ENCODE measurements at regions not wholly inside any gene's neighbourhood (a gene's known extent, or its start where the extent isn't known, plus 50 kb on each side); places are given as distances from the start of the nearest gene placed in this dataset.

DNA sequence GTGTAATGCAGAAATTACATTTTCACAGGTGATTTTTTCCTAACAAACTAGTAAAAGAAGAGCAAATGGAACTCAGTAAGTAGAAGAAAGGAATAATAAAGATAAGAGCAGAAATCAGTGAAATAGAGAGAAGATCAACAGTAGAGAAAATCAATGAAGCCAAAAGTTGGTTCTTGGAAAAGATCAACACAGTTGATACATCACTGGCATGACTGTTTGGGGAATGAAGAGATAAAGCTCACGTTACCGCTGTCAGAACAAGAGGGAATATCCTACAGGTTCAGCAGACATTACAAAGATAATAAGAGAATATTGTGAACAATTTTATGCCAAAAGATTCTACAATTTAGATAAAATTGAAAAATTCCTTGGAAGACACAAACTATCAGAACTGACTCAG is 146.4 kb downstream of the ACTR3B start:
- no peak overlapping the region for H3K4me3 ChIP-seq (ENCODE audit: low read depth, low read length, poor library complexity, severe bottlenecking)
- no peaks in the 10 kb centered on the region for H3K9me2 ChIP-seq (ENCODE audit: insufficient read depth, low read length)
- H2AFZ ChIP-seq (ENCODE audit: low read length) = no peak overlapping the region
- no peaks in the 10 kb centered on the region for H3K36me3 ChIP-seq (ENCODE audit: insufficient read depth, low read length)
- TF ChIP-seq EZH2phosphoT487 (IDR thresholded peaks at IDR 0.05; ENCODE audit: borderline replicate concordance, low read depth, low read length) = no peak
- no peak for TF ChIP-seq CTCF (conservative IDR thresholded peaks at IDR 0.05; ENCODE audit: low read length)
- no peaks in the 10 kb centered on the region for H3K9me3 ChIP-seq (ENCODE audit: low read length)
- no peak overlapping the region for H3K4me2 ChIP-seq (ENCODE audit: low read length)
- no peak for DNase-seq (ENCODE audit: low spot score)
- H3K27ac ChIP-seq (ENCODE audit: low read depth, low read length, poor library complexity, severe bottlenecking) = no peak overlapping the region
- no peaks in the 10 kb centered on the region for H3K79me2 ChIP-seq (ENCODE audit: insufficient read depth, low read depth, low read length)
- no TSS peak for BruUV-seq (replicated peaks)
- ChIA-PET CTCF (ENCODE audit: unreplicated experiment) (no interaction called here), POLR2A (interaction anchor here (0.9 kb wide), 1 partner anchor 19 kb away, joined by 3 read pairs; no protein-coding TSS in a partner anchor)
- no peaks in the 10 kb centered on the region for H3K4me1 ChIP-seq (ENCODE audit: insufficient read depth, low read length, poor library complexity, severe bottlenecking)
- intact Hi-C loops (cut with micrococcal nuclease; ENCODE audit: unreplicated experiment) = no loop called here
- no peaks in the 10 kb centered on the region for H4K20me1 ChIP-seq (ENCODE audit: insufficient read depth, low read length)

DNA sequence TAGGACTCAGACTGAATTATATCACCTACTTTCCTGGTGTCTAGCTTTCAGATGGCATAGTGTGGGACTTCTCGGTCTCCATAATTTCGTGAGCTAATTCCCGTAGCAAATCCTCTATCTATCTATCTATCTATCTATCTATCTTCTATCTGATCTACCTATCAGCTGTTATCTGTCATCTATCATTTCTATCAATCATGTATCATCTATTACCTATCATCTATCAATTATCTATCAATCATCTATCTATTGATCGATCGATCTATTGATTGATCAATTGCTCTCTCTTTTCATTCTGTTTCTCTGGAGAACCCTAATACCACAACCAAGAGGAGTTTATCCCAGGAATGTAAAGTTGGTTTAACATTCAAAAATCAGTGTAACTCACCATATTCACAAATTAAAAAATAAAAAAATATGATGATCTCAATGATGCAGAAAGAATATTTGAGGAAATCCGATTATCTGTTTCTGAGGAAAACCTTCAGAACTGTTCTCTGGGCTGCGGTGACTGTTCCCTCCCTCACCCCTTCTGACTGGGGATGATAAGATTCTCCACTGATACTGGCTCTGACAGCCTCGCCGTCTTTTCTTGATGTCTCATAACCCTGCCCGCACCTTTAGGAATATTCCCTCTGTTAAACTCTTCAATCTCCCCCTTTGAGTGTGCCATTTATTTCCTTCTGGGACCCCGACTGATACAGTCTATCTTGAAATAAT is 147.7 kb downstream of the ACTR3B start:
- no peaks in the 10 kb centered on the region for H3K9me2 ChIP-seq (ENCODE audit: insufficient read depth, low read length)
- BruUV-seq (replicated peaks) = no TSS peak
- ChIA-PET POLR2A (no interaction called here), CTCF (ENCODE audit: unreplicated experiment) (no interaction called here)
- H3K9me3 ChIP-seq (ENCODE audit: low read length) = no peaks in the 10 kb centered on the region
- intact Hi-C loops (cut with micrococcal nuclease; ENCODE audit: unreplicated experiment) = no loop called here
- H2AFZ ChIP-seq (ENCODE audit: low read length) = no peak overlapping the region
- H3K36me3 ChIP-seq (ENCODE audit: insufficient read depth, low read length) = no peaks in the 10 kb centered on the region
- H3K4me1 ChIP-seq (ENCODE audit: insufficient read depth, low read length, poor library complexity, severe bottlenecking) = no peaks in the 10 kb centered on the region
- no peak overlapping the region for H3K4me3 ChIP-seq (ENCODE audit: low read depth, low read length, poor library complexity, severe bottlenecking)
- no peaks in the 10 kb centered on the region for H3K79me2 ChIP-seq (ENCODE audit: insufficient read depth, low read depth, low read length)
- no peak for TF ChIP-seq EZH2phosphoT487 (IDR thresholded peaks at IDR 0.05; ENCODE audit: borderline replicate concordance, low read depth, low read length)
- TF ChIP-seq CTCF (conservative IDR thresholded peaks at IDR 0.05; ENCODE audit: low read length) = no peak
- no peak for DNase-seq (ENCODE audit: low spot score)
- H4K20me1 ChIP-seq (ENCODE audit: insufficient read depth, low read length) = no peaks in the 10 kb centered on the region
- no peak overlapping the region for H3K27ac ChIP-seq (ENCODE audit: low read depth, low read length, poor library complexity, severe bottlenecking)
- no peak overlapping the region for H3K4me2 ChIP-seq (ENCODE audit: low read length)

DNA sequence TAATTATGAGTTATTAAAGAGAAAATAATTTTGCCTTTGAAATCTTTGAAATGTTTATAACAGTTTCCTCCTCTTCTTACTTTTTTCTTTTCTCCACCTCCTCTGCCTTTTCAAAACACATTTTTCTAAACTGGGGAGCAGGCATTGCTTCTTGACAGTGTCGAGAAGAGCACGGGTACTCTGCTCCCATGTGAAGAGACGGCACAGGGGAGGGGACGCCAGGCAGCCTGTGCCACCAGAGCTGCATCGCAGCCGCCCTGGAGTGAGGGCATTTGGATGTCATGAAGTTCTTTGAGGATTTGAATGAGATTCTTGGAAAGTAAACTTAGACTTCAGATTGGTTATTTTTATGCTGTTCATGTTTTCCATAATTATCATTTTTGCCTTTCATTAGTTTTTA is 149.7 kb downstream of the ACTR3B start:
- Histone ChIP-seq H3K9me2 (ENCODE audit: insufficient read depth, low read length) (no peaks in the 10 kb centered on the region), H3K4me1 (ENCODE audit: insufficient read depth, low read length, poor library complexity, severe bottlenecking) (no peaks in the 10 kb centered on the region), H3K79me2 (ENCODE audit: insufficient read depth, low read depth, low read length) (no peaks in the 10 kb centered on the region), H3K4me2 (ENCODE audit: low read length) (no peak overlapping the region), H3K27ac (ENCODE audit: low read depth, low read length, poor library complexity, severe bottlenecking) (no peak overlapping the region), H3K36me3 (ENCODE audit: insufficient read depth, low read length) (no peaks in the 10 kb centered on the region), H4K20me1 (ENCODE audit: insufficient read depth, low read length) (no peaks in the 10 kb centered on the region), H3K9me3 (ENCODE audit: low read length) (no peaks in the 10 kb centered on the region), H3K4me3 (ENCODE audit: low read depth, low read length, poor library complexity, severe bottlenecking) (no peak overlapping the region), H2AFZ (ENCODE audit: low read length) (no peak overlapping the region)
- CTCF ChIA-PET (ENCODE audit: unreplicated experiment) = no interaction called here
- intact Hi-C loops (cut with micrococcal nuclease; ENCODE audit: unreplicated experiment) = no loop called here
- POLR2A ChIA-PET = no interaction called here
- DNase-seq (ENCODE audit: low spot score) = no peak
- TF ChIP-seq EZH2phosphoT487 (IDR thresholded peaks at IDR 0.05; ENCODE audit: borderline replicate concordance, low read depth, low read length) = no peak
- TF ChIP-seq CTCF (conservative IDR thresholded peaks at IDR 0.05; ENCODE audit: low read length) = no peak
- BruUV-seq (replicated peaks) = no TSS peak
